ENCODE measurements at regions not wholly inside any gene's neighbourhood (a gene's known extent, or its start where the extent isn't known, plus 50 kb on each side); places are given as distances from the start of the nearest gene placed in this dataset.

DNA sequence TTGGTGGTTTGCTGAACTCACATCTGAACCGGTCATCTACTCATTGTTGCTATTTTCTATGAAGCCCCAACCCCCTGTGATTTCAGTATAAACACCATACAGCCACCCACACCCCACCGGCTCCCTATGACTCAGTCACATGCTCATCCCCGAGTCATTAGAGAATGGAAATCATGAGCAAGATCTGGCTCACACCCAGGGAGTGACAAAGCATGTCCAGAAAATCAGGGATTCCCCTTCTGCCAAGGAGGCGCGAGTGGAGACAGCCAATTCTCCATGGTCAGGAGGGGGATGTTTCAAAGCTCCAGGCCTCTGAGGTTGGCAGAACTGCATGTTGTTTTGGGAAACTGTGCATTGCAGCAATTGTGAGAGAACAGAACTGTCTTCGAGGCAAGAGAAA lies 657.5 kb upstream of the TBX3 start:
- TF ChIP-seq, protein P1, sequence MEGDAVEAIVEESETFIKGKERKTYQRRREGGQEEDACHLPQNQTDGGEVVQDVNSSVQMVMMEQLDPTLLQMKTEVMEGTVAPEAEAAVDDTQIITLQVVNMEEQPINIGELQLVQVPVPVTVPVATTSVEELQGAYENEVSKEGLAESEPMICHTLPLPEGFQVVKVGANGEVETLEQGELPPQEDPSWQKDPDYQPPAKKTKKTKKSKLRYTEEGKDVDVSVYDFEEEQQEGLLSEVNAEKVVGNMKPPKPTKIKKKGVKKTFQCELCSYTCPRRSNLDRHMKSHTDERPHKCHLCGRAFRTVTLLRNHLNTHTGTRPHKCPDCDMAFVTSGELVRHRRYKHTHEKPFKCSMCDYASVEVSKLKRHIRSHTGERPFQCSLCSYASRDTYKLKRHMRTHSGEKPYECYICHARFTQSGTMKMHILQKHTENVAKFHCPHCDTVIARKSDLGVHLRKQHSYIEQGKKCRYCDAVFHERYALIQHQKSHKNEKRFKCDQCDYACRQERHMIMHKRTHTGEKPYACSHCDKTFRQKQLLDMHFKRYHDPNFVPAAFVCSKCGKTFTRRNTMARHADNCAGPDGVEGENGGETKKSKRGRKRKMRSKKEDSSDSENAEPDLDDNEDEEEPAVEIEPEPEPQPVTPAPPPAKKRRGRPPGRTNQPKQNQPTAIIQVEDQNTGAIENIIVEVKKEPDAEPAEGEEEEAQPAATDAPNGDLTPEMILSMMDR (IDR thresholded peaks at IDR 0.05), result no peak
- no peak for TF ChIP-seq POLR2A (IDR thresholded peaks at IDR 0.05)
